GM18502 (cell line): ENCODE measurements at regions not wholly inside any gene's neighbourhood (a gene's known extent, or its start where the extent isn't known, plus 50 kb on each side); places are given as distances from the start of the nearest gene placed in this dataset.
"Not testable (repeated sequence)": the region's sequence is repeated elsewhere in the genome, so short reads cannot be mapped to it uniquely, and the experiment has no call there.

Experiments
- ATAC-seq: cut with Tn5 transposase; IDR thresholded peaks from one replicate; pipeline ENCODE4 v1.9.1; 2021; ENCODE audit warnings: mild to moderate bottlenecking; ENCODE audit not compliant: unreplicated experiment, poor library complexity

- ATAC-seq, result not testable (repeated sequence)
Observed at GRCh38 chr6:132109752-132110151, 158.6 kb upstream of the CCN2 start.

GRCh38 chr6:132107896-132108295 is 156.7 kb upstream of the CCN2 start:
- no peak for ATAC-seq

- no peak for ATAC-seq
Observed at GRCh38 chr6:132101535-132101934, 150.4 kb upstream of the CCN2 start.

- ATAC-seq, result no peak
Observed at GRCh38 chr6:132100388-132100990, 149.3 kb upstream of the CCN2 start.

- ATAC-seq, result no peak
Observed at GRCh38 chr6:132096996-132097395, 145.8 kb upstream of the CCN2 start.

- no peak for ATAC-seq
Observed at GRCh38 chr6:132096245-132096644, 145.1 kb upstream of the CCN2 start.

GRCh38 chr6:132089173-132089572 is 138.0 kb upstream of the CCN2 start:
- no peak for ATAC-seq

- ATAC-seq, result no peak
Observed at GRCh38 chr6:132088150-132088549, 137.0 kb upstream of the CCN2 start.

GRCh38 chr6:132087391-132087790 is 136.2 kb upstream of the CCN2 start:
- ATAC-seq, result no peak

- peak; percentile 16 for ATAC-seq
Observed at GRCh38 chr6:132085731-132086130, 134.6 kb upstream of the CCN2 start.

GRCh38 chr6:132084811-132085509 is 133.8 kb upstream of the CCN2 start:
- peak; percentile 93 for ATAC-seq

GRCh38 chr6:132082421-132082820 is 131.2 kb upstream of the CCN2 start:
- ATAC-seq, result no peak

- no peak for ATAC-seq
Observed at GRCh38 chr6:132081338-132081737, 130.2 kb upstream of the CCN2 start.

- no peak for ATAC-seq
Observed at GRCh38 chr6:132079286-132079685, 128.1 kb upstream of the CCN2 start.

- ATAC-seq, result no peak
Observed at GRCh38 chr6:132076452-132076851, 125.3 kb upstream of the CCN2 start.

GRCh38 chr6:132072831-132073230 is 121.7 kb upstream of the CCN2 start:
- no peak for ATAC-seq

- ATAC-seq, result no peak
Observed at GRCh38 chr6:132072271-132072670, 121.1 kb upstream of the CCN2 start.

- ATAC-seq, result no peak
Observed at GRCh38 chr6:132070356-132070755, 119.2 kb upstream of the CCN2 start.

- no peak for ATAC-seq
Observed at GRCh38 chr6:132068766-132069165, 117.6 kb upstream of the CCN2 start.

- ATAC-seq, result no peak
Observed at GRCh38 chr6:132067286-132067685, 116.1 kb upstream of the CCN2 start.

- ATAC-seq, result no peak
Observed at GRCh38 chr6:132065556-132065955, 114.4 kb upstream of the CCN2 start.

GRCh38 chr6:132063738-132064137 is 112.6 kb upstream of the CCN2 start:
- ATAC-seq, result no peak
